ENCODE measurements at regions not wholly inside any gene's neighbourhood (a gene's known extent, or its start where the extent isn't known, plus 50 kb on each side); places are given as distances from the start of the nearest gene placed in this dataset.

- H3K4me1 ChIP-seq (ENCODE audit: control insufficient read depth, insufficient read depth, low read length) = no peaks in the 10 kb centered on the region
- no peaks in the 10 kb centered on the region for H3K27me3 ChIP-seq (ENCODE audit: control insufficient read depth, insufficient read depth, low read length)
- H3K36me3 ChIP-seq (ENCODE audit: control insufficient read depth, insufficient read depth, low read length) = no peaks in the 10 kb centered on the region
- no peak overlapping the region for H3K9ac ChIP-seq (ENCODE audit: low read length)
- H3K4me3 ChIP-seq (ENCODE audit: low read length) = no peak overlapping the region
- H3K27ac ChIP-seq (ENCODE audit: low read depth, low read length) = no peak overlapping the region
Measured at GRCh38 chr9:82170866-82171265, 182.3 kb downstream of the SPATA31D1 start.

- Histone ChIP-seq H3K27me3 (ENCODE audit: control insufficient read depth, insufficient read depth, low read length) (no peaks in the 10 kb centered on the region), H3K36me3 (ENCODE audit: control insufficient read depth, insufficient read depth, low read length) (no peaks in the 10 kb centered on the region), H3K27ac (ENCODE audit: low read depth, low read length) (no peak overlapping the region), H3K9ac (ENCODE audit: low read length) (no peak overlapping the region), H3K4me3 (ENCODE audit: low read length) (no peak overlapping the region), H3K4me1 (ENCODE audit: control insufficient read depth, insufficient read depth, low read length) (no peaks in the 10 kb centered on the region)
Measured at GRCh38 chr9:82171271-82171670, 182.7 kb downstream of the SPATA31D1 start.

DNA sequence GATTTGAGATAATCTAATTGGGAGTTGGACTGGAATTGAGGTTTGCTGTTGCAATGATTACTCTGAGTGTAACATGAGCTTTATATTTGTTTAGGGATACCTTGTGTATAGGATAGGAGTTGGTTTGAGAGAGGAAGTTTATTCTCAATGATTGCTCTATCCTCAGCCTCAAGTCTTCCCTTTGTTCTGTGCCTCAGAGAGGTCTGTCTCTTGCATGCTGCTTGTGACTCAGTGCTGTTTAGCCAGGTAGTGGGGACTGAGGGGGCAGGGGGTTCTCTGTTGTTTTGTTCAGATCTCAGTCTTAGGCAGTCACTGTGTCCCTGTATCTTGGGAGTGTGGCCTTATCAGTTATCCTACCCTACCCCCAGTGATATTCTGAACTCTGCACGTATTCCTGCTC lies 192.1 kb downstream of the SPATA31D1 start:
- Histone ChIP-seq H3K27ac (ENCODE audit: low read depth, low read length) (no peak overlapping the region), H3K36me3 (ENCODE audit: control insufficient read depth, insufficient read depth, low read length) (no peaks in the 10 kb centered on the region), H3K27me3 (ENCODE audit: control insufficient read depth, insufficient read depth, low read length) (no peaks in the 10 kb centered on the region), H3K4me3 (ENCODE audit: low read length) (no peak overlapping the region), H3K9ac (ENCODE audit: low read length) (no peak overlapping the region), H3K4me1 (ENCODE audit: control insufficient read depth, insufficient read depth, low read length) (no peaks in the 10 kb centered on the region)

DNA sequence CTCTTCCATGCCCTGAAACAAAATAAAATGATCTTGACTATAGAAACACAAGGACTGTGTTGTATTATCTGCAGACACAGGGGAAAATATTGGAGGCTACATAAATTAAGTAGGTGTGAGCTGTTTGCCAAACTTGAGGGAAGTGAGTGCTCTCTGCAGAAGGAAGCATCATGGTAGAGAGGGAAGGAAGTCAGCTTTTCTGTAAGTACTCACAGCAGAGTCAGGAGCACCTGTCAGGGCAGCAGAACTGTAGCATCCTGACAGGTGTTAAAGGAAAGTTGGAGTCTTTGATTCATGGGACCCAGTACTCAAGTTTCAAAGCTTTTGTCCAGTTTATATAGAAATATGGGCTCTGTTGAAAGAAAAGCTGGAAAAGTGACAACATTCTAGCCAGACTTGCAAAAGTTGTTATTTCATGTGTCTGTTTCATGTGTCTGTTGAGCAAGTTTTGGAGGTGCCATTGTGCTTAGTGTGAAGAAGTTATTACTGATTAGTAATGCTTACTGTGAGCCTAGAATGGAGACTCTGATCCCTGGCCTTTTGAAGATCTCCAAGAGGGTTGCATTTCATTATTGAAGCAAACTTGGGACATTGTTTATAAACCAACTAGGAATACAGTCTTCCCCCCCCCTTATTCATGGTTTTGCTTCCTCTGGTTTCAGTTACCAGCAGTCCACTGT lies 194.7 kb downstream of the SPATA31D1 start:
- H3K4me1 ChIP-seq (ENCODE audit: control insufficient read depth, insufficient read depth, low read length) = no peaks in the 10 kb centered on the region
- no peaks in the 10 kb centered on the region for H3K27me3 ChIP-seq (ENCODE audit: control insufficient read depth, insufficient read depth, low read length)
- no peak overlapping the region for H3K27ac ChIP-seq (ENCODE audit: low read depth, low read length)
- no peak overlapping the region for H3K4me3 ChIP-seq (ENCODE audit: low read length)
- no peaks in the 10 kb centered on the region for H3K36me3 ChIP-seq (ENCODE audit: control insufficient read depth, insufficient read depth, low read length)
- H3K9ac ChIP-seq (ENCODE audit: low read length) = no peak overlapping the region

GRCh38 chr9:82184524-82184923 lies 196.0 kb downstream of the SPATA31D1 start:
- Histone ChIP-seq H3K36me3 (ENCODE audit: control insufficient read depth, insufficient read depth, low read length) (no peaks in the 10 kb centered on the region), H3K9ac (ENCODE audit: low read length) (no peak overlapping the region), H3K27me3 (ENCODE audit: control insufficient read depth, insufficient read depth, low read length) (no peaks in the 10 kb centered on the region), H3K4me1 (ENCODE audit: control insufficient read depth, insufficient read depth, low read length) (no peaks in the 10 kb centered on the region), H3K27ac (ENCODE audit: low read depth, low read length) (no peak overlapping the region), H3K4me3 (ENCODE audit: low read length) (no peak overlapping the region)

DNA sequence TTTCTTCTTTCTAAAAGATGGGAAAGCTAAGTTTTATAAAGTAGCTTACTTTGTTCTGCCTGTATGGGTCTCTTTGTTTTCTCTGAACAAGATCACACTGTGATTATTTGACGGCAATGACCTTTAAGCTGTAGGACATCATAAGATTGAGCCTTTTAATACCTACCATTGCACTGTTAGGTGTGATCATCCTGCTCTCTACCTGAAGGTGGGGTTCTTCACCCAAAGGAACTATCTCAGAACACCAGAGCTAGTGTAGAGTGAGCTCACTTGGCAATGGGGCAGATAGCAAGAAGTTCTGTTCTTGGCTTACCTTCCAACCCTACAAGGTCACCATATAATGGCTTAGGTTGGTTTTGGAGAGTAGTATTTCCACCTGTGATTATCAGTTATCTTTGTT lies 200.2 kb downstream of the SPATA31D1 start:
- H3K27me3 ChIP-seq (ENCODE audit: control insufficient read depth, insufficient read depth, low read length) = no peaks in the 10 kb centered on the region
- no peak overlapping the region for H3K9ac ChIP-seq (ENCODE audit: low read length)
- no peaks in the 10 kb centered on the region for H3K4me1 ChIP-seq (ENCODE audit: control insufficient read depth, insufficient read depth, low read length)
- no peak overlapping the region for H3K27ac ChIP-seq (ENCODE audit: low read depth, low read length)
- no peak overlapping the region for H3K4me3 ChIP-seq (ENCODE audit: low read length)
- H3K36me3 ChIP-seq (ENCODE audit: control insufficient read depth, insufficient read depth, low read length) = no peaks in the 10 kb centered on the region

DNA sequence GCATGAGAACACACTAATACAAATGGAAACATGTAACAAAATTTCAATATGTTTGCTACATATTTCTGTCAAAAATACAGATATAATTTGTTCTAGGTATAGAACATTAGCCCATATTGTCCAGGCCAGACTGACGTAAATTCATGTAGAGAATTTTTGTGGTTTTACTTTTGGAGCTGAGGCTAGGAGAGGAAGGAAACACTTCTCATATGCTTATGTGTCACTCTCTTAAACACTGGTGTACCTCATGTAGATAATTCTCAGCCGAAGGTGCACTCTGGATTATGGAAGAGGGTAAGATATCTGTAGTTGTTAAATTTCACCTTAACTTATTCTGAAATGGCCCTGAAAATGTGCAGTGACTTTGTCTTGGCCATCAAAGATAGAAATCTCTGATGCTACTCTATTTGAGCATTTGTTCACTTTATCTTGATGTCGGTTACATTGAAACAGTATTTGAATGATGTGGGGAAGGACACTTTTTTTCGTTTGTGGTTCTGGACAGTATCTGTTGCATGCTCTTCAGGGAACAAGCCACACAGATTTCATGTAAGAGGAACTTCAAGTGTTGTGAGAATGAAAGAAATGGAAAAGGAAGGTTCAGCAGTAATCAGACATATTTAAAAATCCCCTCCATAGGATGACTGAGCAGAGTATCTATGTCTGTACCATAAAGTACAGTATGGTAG lies 202.7 kb downstream of the SPATA31D1 start:
- Histone ChIP-seq H3K4me3 (ENCODE audit: low read length) (no peak overlapping the region), H3K9ac (ENCODE audit: low read length) (no peak overlapping the region), H3K27ac (ENCODE audit: low read depth, low read length) (no peak overlapping the region), H3K27me3 (ENCODE audit: control insufficient read depth, insufficient read depth, low read length) (no peaks in the 10 kb centered on the region), H3K36me3 (ENCODE audit: control insufficient read depth, insufficient read depth, low read length) (no peaks in the 10 kb centered on the region), H3K4me1 (ENCODE audit: control insufficient read depth, insufficient read depth, low read length) (no peaks in the 10 kb centered on the region)

GRCh38 chr9:82192211-82192610 lies 203.6 kb downstream of the SPATA31D1 start:
- H3K4me3 ChIP-seq (ENCODE audit: low read length) = no peak overlapping the region
- H3K9ac ChIP-seq (ENCODE audit: low read length) = no peak overlapping the region
- no peak overlapping the region for H3K27ac ChIP-seq (ENCODE audit: low read depth, low read length)
- no peaks in the 10 kb centered on the region for H3K36me3 ChIP-seq (ENCODE audit: control insufficient read depth, insufficient read depth, low read length)
- H3K27me3 ChIP-seq (ENCODE audit: control insufficient read depth, insufficient read depth, low read length) = no peaks in the 10 kb centered on the region
- no peaks in the 10 kb centered on the region for H3K4me1 ChIP-seq (ENCODE audit: control insufficient read depth, insufficient read depth, low read length)

DNA sequence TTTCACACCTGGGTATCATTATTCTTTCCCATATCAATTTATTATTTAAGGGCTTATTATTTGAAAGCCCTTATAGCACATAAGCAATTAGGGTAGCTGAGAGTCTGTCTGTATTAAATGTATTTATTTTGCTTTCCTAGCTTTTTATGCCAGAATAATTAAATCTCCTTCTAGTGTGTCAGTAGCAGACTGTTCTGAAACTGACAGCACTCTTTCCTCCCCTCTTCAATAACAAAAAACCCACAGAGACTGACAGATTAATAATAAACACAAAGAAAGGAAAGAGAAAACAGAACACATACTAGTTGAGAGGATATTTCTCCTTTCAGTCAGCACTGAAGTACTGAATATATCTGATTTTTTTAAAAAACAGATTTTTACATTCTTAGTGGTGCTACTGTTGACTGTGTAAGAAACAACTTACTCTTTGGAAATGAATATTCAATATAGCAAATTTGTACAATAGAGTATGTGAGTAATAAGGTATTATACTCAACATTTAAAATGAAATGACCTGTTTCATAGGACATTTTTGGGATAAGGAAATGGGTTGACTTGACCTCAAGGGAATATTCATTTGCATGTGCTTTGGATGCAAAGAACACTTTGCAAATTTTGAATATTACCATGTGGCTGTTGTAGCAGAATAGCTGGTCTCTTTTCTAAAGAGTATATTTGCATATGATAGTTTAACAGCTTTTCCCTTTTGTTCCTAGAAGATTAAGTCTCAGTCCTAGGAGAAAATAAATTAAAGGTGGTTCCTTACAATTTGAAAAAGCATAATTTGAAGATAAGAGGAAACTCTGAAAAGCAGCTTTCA lies 208.3 kb downstream of the SPATA31D1 start:
- no peaks in the 10 kb centered on the region for H3K27me3 ChIP-seq (ENCODE audit: control insufficient read depth, insufficient read depth, low read length)
- H3K4me1 ChIP-seq (ENCODE audit: control insufficient read depth, insufficient read depth, low read length) = no peaks in the 10 kb centered on the region
- no peaks in the 10 kb centered on the region for H3K36me3 ChIP-seq (ENCODE audit: control insufficient read depth, insufficient read depth, low read length)
- no peak overlapping the region for H3K4me3 ChIP-seq (ENCODE audit: low read length)
- no peak overlapping the region for H3K27ac ChIP-seq (ENCODE audit: low read depth, low read length)
- no peak overlapping the region for H3K9ac ChIP-seq (ENCODE audit: low read length)

DNA sequence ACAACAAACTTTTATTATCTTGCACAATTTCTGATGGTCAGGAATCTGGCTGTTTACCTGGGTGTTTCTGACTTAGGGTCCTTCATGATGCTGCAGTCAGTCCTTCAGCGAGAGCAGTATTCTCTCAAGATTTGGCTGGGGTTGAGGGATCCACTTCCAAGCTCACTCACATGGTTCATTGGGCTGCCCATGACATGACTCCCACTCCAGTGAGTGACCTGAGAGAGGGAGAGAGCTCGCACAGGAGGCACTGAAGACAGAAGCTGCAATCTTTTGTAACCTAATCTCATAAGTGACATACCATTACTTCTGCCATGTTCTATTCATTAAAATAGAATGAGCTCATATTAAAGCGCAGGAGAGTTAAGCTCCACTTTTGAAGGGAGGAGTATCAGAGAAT lies 212.6 kb downstream of the SPATA31D1 start:
- Histone ChIP-seq H3K4me3 (ENCODE audit: low read length) (no peak overlapping the region), H3K9ac (ENCODE audit: low read length) (no peak overlapping the region), H3K36me3 (ENCODE audit: control insufficient read depth, insufficient read depth, low read length) (no peaks in the 10 kb centered on the region), H3K4me1 (ENCODE audit: control insufficient read depth, insufficient read depth, low read length) (no peaks in the 10 kb centered on the region), H3K27ac (ENCODE audit: low read depth, low read length) (no peak overlapping the region), H3K27me3 (ENCODE audit: control insufficient read depth, insufficient read depth, low read length) (no peaks in the 10 kb centered on the region)

DNA sequence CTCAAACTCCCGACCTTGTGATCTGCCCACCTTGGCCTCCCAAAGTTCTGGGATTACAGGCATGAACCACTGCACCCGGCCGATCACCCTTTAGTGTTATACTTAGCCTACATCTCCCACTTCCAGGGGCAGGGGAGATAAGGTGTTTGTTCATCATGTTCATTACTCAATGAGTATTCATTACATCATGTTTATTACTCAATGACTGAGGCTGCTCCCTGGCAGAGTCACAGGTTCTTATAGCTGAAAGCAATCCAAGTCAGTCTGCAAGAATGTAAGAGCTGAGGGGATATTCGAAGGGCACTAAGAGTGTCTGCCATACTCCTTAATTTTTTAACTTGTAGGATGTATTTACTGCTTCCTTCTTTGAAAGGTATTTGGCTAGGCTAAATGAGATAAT lies 214.2 kb downstream of the SPATA31D1 start:
- Histone ChIP-seq H3K4me3 (ENCODE audit: low read length) (no peak overlapping the region), H3K36me3 (ENCODE audit: control insufficient read depth, insufficient read depth, low read length) (no peaks in the 10 kb centered on the region), H3K27me3 (ENCODE audit: control insufficient read depth, insufficient read depth, low read length) (no peaks in the 10 kb centered on the region), H3K4me1 (ENCODE audit: control insufficient read depth, insufficient read depth, low read length) (no peaks in the 10 kb centered on the region), H3K9ac (ENCODE audit: low read length) (no peak overlapping the region), H3K27ac (ENCODE audit: low read depth, low read length) (no peak overlapping the region)

- H3K27ac ChIP-seq (ENCODE audit: low read depth, low read length) = no peak overlapping the region
- no peak overlapping the region for H3K9ac ChIP-seq (ENCODE audit: low read length)
- no peak overlapping the region for H3K4me3 ChIP-seq (ENCODE audit: low read length)
- no peaks in the 10 kb centered on the region for H3K4me1 ChIP-seq (ENCODE audit: control insufficient read depth, insufficient read depth, low read length)
- no peaks in the 10 kb centered on the region for H3K36me3 ChIP-seq (ENCODE audit: control insufficient read depth, insufficient read depth, low read length)
- H3K27me3 ChIP-seq (ENCODE audit: control insufficient read depth, insufficient read depth, low read length) = no peaks in the 10 kb centered on the region
Measured at GRCh38 chr9:82206490-82206889, 217.9 kb downstream of the SPATA31D1 start.

All from rectal smooth muscle tissue (tissue), 1 donor.